HL-60 (cell line): ENCODE measurements at regions not wholly inside any gene's neighbourhood (a gene's known extent, or its start where the extent isn't known, plus 50 kb on each side); places are given as distances from the start of the nearest gene placed in this dataset.

ENCODE experiments used
- DNase-seq, 2 experiments: peaks; one replicate each; pipeline ENCODE4 v3.0.0-alpha.2; 2010 to 2020; ENCODE audit warnings: low read depth in 1 of 2, low spot score in 1 of 2
- H3K27ac ChIP-seq: fragments of 250-450 bp; sonication (Bioruptor Pico); replicated peaks from 2 replicates; pipeline ENCODE4 v1.5.1; 2020; ENCODE audit warnings: mild to moderate bottlenecking, moderate library complexity
- H3K27me3 ChIP-seq: fragments of 250-450 bp; sonication (Bioruptor Pico); 2 replicates; pipeline ENCODE4 v1.5.1; 2021; ENCODE audit warnings: mild to moderate bottlenecking, moderate library complexity; ENCODE audit not compliant: insufficient read depth, poor library complexity, severe bottlenecking
- H3K4me3 ChIP-seq: replicated peaks from 2 replicates; pipeline ENCODE4 v1.5.1; 2011; ENCODE audit warnings: mild to moderate bottlenecking, control low read depth, low read length; ENCODE audit not compliant: insufficient read depth
- GABPA ChIP-seq: IDR thresholded peaks from 2 replicates; pipeline ENCODE4 v1.6.1; 2012; ENCODE audit warnings: low read depth
- POLR2AphosphoS5 ChIP-seq: IDR thresholded peaks from 2 replicates; pipeline ENCODE4 v1.6.1; 2012; ENCODE audit warnings: low read depth
- REST ChIP-seq: IDR thresholded peaks from 2 replicates; pipeline ENCODE4 v1.6.1; 2012; ENCODE audit warnings: low read depth; ENCODE audit not compliant: insufficient replicate concordance
- SPI1 ChIP-seq: IDR thresholded peaks from 2 replicates; pipeline ENCODE4 v1.6.1; 2012; ENCODE audit warnings: low read depth, mild to moderate bottlenecking, borderline replicate concordance
- TF ChIP-seq, protein P1 (sequence below): IDR thresholded peaks from one replicate; pipeline ENCODE4 v1.5.1; 2011; ENCODE audit warnings: low read length, control low read depth, inconsistent platforms; ENCODE audit not compliant: insufficient read depth

DNA sequence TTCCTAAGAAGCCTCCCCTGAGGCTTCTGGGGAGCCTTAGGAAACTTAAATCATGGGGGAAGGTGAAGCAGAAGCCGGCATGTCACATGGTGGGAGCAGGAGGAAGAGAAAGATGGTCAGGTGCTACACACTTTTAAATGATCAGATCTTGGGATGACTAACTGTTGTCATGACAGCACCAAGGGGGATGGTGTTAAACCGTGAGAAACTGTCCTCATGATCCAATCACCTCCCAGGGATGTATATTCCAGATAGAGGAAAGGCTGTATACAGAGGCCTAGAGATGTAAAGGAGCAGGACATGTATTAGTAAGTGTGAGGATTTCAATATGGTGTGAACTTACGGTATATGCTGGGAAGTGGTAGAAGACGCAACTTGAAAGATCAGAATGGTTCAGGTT, 121.1 kb downstream of the CAND1 start:
- no peak for DNase-seq
- Histone ChIP-seq H3K27ac (no peak overlapping the region), H3K27me3 (peaks cover 7% of the 10 kb centered on the region), H3K4me3 (no peak overlapping the region)
- TF ChIP-seq REST (no peak), GABPA (no peak), POLR2AphosphoS5 (no peak), SPI1 (no peak)
- TF ChIP-seq, protein P1, sequence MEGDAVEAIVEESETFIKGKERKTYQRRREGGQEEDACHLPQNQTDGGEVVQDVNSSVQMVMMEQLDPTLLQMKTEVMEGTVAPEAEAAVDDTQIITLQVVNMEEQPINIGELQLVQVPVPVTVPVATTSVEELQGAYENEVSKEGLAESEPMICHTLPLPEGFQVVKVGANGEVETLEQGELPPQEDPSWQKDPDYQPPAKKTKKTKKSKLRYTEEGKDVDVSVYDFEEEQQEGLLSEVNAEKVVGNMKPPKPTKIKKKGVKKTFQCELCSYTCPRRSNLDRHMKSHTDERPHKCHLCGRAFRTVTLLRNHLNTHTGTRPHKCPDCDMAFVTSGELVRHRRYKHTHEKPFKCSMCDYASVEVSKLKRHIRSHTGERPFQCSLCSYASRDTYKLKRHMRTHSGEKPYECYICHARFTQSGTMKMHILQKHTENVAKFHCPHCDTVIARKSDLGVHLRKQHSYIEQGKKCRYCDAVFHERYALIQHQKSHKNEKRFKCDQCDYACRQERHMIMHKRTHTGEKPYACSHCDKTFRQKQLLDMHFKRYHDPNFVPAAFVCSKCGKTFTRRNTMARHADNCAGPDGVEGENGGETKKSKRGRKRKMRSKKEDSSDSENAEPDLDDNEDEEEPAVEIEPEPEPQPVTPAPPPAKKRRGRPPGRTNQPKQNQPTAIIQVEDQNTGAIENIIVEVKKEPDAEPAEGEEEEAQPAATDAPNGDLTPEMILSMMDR: no peak

GRCh38 chr12:67391034-67391433, 121.9 kb downstream of the CAND1 start:
- H3K27me3 ChIP-seq: peaks cover 8% of the 10 kb centered on the region
- no peak for DNase-seq
- TF ChIP-seq REST (no peak), SPI1 (no peak), GABPA (no peak), POLR2AphosphoS5 (no peak)
- TF ChIP-seq, protein P1: no peak
- no peak overlapping the region for H3K4me3 ChIP-seq
- H3K27ac ChIP-seq: no peak overlapping the region

- DNase-seq: no peak
- no peak for TF ChIP-seq REST
- no peak for TF ChIP-seq GABPA
- TF ChIP-seq, protein P1: no peak
- TF ChIP-seq POLR2AphosphoS5: no peak
- TF ChIP-seq SPI1: no peak
- no peak overlapping the region for H3K4me3 ChIP-seq
- peaks cover 8% of the 10 kb centered on the region for H3K27me3 ChIP-seq
- no peak overlapping the region for H3K27ac ChIP-seq
Observed at GRCh38 chr12:67391656-67392055, 122.5 kb downstream of the CAND1 start.
